GM21367 (cell line): ENCODE measurements at regions not wholly inside any gene's neighbourhood (a gene's known extent, or its start where the extent isn't known, plus 50 kb on each side); places are given as distances from the start of the nearest gene placed in this dataset.

Experiments used
- ATAC-seq: cut with Tn5 transposase; IDR thresholded peaks from one replicate; pipeline ENCODE4 v1.9.1; 2021; ENCODE audit not compliant: unreplicated experiment

DNA sequence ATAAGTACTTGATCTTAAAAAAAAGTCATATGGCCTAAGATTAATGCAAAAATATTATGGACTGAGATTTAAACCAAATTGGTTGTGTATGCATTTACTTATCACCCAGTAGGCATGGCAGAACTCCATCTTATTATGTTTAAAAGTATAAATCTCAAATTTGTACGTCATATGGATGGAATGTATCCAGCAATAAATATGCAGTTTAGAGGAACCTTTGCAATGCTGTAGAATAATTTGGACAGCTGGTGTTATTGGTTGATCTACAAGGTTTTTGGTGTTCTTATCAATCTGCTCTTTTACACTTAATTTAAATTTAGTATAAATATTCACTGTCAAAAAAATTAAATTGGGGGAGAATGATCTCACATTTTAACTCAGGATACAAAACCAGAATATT, 640.2 kb downstream of the SATB2 start:
- no peak for ATAC-seq

DNA sequence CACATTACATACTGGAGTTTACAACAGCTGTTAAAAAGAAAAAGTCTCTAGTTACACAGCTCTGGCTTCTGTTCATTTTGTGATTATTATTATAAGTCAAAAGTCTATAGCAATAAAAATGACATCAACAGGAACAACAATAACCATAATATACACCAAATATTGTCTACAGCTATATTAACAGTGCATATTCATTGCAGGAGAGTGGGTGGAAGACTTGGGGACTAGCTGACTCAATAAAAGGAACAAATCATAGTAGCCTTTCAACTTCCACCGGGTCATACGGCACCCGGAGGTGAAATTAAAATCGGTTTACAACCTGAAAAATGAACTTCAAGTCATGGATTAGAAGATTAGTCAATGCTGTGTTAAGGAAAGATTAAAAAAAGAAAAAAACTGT, 642.1 kb downstream of the SATB2 start:
- ATAC-seq: no peak

DNA sequence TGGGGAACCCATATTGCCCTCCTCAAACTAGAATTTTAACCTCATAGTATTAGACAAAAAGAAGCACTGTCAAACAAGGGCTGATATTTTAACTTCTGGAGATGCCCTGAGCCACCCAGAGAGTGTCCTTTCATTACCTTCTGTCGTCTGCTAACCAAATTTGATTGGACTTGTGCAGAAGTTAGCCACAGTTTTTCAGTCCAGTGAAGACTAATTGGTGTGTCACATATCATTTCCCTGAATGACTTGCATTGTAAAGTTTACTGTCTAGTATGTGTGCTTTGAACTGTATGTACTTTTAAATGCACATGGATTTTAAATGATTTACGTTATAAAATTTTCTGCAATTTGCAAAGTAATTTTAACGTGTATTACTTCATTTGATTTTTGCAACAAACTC, 646.5 kb downstream of the SATB2 start:
- no peak for ATAC-seq

DNA sequence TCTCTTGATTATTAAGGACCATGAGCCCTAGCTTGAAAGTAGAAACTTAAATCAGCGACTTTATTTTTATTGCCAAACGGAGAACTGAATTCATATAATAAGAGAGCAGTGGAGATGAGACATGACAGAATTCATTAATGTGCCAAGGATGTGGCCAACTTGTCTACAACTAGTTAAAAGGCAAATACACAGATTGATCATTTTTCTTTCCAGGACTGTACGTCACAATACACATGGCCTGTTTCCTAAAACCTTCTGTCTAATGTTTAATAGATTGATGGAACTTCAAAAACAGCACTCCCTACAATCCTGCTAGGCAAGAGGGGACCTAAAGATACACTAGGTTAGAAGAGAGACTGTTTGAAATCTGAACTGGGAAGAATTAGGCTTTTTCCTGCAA, 647.8 kb downstream of the SATB2 start:
- ATAC-seq: no peak

DNA sequence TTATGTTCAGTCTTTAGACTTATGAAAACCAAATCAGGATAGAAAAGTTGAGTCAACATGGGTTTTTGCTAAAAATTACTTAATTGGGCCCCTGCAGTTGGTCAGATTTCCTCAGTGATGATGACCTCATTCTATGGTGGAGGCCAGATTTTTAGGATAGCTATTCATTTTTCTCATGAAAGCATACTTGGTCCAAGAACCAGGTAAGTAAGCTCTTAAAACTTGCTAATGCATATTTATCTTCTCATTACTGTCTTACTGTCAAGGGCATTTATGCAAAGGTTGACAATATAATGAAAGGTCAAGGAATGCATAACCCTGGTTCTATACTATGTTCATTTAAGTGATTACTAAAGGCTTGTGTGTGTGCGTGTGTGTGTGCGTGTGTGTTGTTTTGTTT, 650.6 kb downstream of the SATB2 start:
- no peak for ATAC-seq

DNA sequence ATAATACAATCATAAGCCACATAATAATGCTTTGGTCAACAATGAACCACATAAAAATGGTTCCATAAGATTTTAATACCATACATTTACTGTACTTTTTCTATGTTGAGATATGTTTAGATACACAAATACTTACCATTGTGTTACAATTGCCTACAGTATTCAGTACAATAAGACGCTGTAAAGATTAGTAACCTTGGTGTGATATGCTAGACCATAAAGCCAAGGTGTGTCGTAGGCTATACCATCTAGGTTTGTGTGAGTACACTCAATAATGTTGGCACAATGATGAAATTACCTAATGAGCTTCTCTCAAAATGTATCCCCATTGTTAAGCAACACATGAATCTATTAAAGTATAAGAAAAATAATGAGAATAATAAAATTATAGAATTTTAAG, 662.3 kb downstream of the SATB2 start:
- no peak for ATAC-seq

DNA sequence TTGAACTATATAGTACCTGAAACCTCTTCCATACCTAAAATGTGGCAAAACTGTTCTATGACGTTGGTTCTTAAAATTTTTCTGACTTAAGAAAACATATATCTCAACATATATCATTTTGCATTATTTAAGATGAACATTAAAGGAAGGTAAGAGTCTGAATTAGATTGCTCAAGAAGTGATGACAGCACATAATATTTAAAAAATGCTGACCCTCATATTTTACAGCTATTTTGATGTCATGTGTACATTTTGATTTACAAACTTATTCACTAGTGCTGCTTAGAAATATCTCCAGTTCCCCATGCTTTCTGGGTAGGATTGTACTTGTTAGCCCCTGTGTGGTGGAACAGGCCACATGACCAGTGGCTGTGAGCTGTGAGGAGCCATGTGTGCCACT, 666.1 kb downstream of the SATB2 start:
- no peak for ATAC-seq

DNA sequence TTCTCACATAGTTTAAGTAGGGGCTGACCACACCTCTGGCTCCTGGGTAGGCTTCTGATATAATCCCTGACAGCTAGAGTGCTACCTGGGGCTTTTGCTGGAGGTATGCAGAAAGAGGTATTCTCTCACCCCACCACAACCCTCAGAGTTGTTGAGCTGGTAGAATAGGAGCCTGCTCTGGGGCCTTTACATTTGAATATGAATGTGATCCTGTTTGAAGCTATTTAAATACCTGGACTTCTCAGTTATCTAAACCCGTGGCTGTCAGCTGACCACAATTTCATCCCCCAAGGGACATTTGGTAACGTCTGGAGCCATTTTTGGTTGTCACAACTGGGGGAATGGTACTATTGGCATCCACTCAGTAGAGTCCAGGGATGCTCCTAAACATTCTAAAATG, 669.1 kb downstream of the SATB2 start:
- no peak for ATAC-seq

DNA sequence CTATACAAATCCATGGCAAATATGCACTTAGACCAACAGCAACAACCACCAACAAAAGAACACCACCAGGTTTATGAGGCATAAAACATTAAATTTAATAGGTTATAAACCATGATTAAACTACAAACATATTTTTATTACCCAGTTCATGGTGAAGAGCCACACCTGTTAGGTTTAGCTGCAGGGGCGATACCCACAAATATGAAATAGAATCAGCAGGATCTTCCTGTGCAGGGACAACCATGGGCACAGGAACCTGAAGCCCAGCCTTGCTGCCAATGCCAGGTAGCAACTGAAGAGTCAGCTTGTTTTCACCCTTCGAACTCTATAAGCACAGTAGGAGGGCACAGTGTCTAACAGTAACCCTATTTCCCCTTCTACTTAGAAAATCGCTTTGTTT, 675.0 kb downstream of the SATB2 start:
- ATAC-seq: no peak

DNA sequence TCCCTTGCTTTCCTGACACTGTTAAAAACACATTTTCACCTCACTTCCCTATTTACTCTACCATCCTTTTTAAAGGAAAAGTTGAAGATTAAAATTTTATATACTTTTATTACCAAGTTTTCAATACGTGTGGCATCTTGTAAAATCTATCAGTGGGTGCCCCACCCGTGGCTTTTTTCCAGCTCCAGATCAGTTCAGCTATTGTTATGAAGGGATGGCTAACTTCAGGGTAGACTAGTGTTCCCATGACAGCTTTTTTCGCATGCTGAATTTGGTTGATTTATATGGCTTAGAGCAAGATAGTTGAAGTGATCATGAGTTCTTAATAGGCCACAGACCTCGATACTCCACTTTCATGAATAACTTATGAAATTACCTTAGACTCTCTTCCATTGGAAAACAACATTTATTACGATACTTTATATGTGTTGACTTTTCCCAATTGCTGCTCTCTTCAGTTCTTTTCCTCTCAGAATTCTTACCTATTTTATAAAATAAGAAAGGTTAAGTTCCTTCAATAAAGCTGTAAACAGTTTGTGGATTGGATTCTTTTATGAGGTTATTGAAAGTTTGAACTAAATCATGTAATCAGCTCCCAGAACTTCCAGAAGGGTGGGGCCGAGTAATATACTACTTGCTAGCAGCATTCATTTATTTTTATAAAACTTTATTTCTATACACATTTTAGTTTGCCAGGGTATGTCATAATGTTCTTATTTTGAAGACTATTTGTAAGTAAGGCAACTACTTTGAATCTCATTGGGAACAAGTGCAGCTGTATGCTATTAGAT, 680.9 kb downstream of the SATB2 start:
- no peak for ATAC-seq

DNA sequence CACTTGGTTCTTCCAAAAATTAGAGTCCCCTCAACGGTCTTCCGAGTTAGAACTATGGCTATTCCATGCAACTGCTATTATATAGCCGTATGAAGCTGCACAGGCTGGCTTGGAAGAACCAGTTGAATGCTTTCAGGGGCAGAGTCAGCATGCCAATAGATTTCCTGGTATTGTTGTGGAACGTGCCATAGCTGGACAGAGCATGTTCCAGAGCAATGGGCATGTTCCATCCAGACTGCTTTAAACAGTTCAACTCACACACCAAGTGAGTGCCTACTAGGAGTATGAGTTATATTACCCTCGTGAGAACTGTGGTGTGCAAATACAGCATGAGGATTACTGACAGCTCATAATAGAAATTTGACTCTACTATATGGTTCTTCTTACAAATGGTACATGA, 682.0 kb downstream of the SATB2 start:
- ATAC-seq: no peak

DNA sequence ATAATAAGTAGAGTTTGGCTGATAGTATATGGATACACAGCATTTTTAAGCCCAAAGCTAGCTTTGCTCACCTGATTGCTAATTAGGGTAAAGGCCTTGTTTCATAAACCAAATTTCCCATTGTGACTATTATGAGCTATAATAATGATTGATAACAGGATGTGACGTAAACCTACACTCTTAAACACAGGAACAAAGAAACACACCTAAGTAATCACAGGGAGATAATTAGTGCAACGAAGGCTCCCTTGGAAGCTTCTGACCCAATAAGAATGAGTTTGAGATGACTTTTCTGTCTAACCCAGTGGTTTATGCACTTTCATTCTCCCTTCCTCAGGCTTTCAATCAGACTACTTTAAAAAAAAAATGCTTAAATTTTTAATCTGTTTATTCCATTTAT, 683.2 kb downstream of the SATB2 start:
- no peak for ATAC-seq

DNA sequence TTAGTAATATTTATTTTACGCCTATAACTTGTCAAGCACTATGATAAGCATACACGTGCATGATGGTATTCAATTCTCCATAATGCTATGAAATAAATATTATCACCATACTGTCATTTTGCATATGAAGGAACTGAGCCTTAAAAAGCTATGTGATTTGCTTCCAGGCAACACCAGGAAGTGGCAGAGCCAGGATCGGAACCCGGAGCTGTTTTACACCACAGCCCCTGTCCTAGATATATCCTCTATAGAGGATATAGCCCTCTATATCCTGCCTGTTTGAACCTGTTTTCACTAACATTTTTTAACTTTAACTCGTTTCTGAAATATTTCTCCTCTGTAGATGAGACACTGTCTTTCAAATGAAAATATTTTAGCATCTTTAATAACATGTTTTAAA, 690.0 kb downstream of the SATB2 start:
- ATAC-seq: no peak

DNA sequence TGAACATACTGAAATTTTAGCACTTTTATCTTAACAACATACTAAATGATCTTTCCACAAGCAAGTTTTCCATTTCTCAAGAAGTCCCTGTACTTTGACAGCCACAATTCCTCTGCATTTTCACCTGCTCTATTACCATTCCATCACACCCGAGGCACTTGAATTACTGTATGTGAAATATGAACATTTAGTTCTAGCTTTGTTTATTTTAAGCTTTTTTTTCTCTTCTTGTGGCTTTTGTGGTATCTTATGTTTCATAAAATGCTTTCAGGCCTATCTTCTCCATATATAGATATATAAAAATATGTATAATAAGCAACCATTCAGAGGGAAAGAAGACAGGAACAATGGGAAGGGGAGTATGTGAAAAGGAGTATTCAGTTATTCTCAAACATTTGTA, 693.9 kb downstream of the SATB2 start:
- ATAC-seq: no peak

DNA sequence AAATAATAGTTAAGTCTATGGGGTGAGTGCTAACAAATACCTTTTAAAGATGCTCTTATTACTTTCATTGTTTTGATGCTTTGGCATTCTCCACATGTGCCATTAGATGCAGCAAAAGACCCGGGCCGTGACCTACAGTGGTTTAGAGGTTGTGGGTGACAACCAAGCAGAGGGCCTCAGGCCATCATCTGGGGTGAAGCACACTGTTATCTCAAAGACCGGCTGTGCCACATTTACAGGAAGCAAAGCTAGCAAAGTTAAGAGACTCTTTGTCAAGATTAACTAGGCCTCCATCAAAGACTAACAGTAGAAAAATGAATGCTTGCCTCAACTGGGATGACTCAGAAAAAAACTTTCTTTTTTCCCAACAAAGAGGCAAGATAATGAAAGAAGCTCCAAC, 695.3 kb downstream of the SATB2 start:
- no peak for ATAC-seq

DNA sequence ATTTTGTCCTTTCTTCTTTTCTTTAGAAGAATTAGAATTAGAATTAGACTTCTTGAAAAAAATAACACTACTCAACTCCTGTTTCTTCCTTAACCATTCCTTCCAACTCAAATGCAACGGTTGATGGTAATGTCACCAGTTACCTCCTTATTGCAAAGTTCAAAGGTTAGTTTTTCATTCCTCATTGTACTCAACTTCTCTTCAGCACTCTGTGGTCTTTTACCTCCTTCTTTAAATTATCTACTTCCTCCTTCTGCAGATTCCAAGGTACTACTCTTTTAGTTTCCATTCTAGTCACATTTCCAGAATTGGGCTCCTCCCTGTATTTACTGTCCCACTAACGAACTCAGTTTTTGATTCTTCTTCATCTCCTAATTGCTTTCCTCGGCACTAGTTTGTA, 700.7 kb downstream of the SATB2 start:
- no peak for ATAC-seq

DNA sequence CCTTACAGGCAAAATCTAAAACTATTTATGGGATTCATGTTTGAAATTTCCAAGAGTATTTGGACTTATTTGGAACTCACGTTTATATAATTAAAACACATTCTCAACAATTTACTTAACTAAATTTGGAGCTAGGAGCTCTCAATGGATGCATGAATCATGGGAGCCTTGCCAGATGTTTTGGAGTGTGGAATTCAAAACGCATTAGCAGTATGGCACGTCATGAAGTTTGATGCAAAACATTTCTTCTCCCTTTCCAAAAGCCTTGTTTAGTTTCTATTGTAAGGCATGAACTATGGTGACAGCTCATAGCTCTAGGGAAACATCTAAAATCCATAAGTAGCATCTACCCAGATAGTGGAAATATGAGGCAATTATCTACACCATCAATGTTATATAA, 701.6 kb downstream of the SATB2 start:
- no peak for ATAC-seq

DNA sequence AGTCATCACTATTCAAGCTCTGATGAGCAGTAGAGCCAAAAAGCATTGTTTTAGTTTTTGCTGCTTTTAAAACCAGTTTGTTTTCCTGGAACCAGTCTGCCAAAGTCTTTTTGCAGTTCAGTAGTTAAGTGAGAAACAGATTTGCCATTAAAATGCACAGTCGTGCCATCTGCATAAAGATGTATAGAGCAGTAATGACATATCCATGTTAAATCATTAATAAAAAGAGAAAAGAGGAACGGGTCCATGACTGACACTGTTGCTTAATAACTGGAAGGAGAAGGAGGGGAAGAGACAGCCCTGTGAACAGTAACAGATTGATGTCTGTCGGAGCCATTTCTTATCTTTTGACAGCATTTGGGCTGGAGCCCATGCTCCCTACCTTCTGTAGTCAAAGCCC, 704.6 kb downstream of the SATB2 start:
- ATAC-seq: no peak

DNA sequence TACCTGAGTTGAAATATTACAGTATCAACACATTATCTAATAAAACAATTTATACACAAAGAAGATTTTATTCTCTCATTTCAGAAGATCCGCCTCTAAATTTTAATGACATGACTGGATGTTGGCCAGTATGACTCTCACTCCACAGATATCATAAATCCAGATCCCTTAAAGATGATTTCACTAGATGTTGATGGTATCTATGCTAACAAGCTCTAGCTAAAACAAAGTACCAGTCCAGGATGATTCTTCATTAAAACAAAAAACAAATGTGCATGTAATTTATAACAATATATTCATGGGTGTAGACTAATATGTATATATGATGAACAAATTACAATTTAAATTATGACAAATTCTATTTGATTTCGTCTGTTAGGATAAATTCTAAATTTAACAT, 708.4 kb downstream of the SATB2 start:
- ATAC-seq: no peak

DNA sequence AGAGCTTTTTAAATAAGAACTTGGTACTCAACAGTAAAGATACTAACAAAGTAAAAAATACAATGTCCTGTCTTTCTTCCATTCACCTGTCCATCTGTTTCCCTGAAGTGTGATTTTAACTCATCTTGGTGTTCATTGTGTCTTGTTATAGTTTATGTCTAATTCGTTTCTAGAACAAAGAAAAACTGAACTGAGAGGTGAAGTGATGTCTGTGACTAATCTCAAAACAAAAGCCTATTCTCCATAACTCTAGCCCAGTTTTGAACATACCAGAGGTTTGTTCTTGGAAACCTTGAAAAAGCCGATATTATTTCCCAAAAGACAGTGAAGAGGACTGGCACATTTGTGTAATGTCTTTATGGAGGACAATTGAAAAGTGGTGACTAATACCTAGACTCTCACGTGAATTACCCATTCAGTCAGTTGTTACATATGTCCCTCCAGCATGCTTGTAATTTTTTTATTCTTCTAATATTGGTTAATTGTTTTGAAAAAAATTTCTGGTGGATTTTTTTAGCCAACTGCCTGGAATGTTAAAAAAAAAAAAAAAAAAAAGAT, 725.8 kb downstream of the SATB2 start:
- no peak for ATAC-seq

DNA sequence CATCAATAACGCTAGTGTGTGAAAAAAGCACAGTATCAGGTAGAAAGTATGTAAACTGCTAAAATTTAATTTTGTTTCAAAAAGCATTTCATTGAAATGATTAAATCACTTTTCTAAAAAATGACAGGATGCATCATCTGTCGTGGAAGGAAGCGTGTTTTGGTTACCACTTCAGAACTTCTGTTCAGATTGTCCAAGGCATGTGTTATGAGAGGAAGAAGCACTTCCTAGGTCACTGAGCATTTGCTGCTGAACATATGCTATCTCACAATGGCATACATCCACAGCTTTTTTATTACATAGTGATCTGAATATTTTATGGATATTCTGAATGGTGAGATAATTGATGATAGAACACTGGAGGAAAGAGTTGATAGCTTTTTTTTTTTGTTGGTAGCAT, 737.5 kb downstream of the SATB2 start:
- ATAC-seq: no peak

DNA sequence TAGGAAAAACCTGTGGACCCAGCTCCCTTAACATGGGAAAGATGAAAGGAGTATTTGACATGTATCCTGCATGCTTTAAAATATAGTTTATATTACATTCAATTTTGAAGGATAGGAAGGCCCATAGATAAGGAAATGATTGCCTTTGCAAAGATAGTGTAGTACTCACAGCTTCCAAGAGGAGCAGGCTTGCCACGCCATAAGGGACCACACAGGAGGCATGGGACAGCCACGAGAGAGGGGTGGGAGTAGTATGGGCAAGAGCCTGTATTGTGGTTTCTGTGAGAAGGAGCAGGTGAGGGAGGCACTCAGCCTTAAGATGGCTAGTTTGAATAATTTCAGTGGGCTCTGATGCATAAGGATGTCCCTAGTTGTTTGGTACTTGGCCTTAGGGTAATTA, 740.3 kb downstream of the SATB2 start:
- ATAC-seq: no peak

DNA sequence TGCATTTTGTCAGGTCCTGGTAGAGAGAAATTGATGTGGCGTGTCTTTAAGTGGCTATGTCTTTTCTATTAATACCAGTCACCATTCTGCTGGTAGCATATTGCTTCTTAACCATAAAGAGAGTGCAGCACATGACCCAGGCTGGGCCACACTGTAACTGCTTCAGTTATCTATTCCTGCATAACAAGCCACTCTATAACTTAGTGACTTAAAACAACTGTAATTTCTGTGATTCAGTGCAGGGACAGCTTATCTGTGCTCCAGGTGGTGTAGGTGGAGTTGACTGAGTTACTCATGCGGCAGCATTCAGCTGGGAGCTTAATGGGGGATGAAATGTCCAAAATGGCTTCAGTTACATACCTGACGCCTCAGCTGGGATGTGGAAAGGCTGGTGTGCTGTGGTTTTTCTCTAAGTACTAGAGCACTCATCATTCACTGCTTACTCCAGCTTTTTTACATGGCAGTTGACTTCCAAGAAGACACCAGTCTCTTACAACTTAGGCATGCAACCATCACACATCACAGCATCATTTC, 742.4 kb downstream of the SATB2 start:
- no peak for ATAC-seq
